ENCODE measurements at regions not wholly inside any gene's neighbourhood (a gene's known extent, or its start where the extent isn't known, plus 50 kb on each side); places are given as distances from the start of the nearest gene placed in this dataset.

DNA sequence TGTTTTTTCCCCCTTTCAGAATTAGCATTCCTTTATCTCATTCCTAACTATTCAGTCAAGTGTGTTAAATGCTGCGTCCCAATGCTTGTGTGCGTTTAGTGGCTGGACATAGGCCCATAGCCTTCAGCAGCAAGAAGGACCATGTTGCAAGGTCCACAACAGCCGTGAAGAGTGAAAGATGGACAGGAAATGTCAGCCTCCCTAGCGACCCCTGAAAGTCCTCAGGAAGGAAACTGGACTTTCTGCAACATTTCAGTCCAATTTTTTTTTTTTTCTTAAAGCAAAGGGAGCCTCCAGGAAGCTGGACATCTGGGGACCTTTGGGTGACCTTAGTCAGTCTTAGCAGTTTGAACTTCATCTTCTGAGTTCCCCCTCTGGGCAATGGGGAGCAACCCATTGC is 550.7 kb upstream of the MGMT start:
- DNase-seq = no peak

DNA sequence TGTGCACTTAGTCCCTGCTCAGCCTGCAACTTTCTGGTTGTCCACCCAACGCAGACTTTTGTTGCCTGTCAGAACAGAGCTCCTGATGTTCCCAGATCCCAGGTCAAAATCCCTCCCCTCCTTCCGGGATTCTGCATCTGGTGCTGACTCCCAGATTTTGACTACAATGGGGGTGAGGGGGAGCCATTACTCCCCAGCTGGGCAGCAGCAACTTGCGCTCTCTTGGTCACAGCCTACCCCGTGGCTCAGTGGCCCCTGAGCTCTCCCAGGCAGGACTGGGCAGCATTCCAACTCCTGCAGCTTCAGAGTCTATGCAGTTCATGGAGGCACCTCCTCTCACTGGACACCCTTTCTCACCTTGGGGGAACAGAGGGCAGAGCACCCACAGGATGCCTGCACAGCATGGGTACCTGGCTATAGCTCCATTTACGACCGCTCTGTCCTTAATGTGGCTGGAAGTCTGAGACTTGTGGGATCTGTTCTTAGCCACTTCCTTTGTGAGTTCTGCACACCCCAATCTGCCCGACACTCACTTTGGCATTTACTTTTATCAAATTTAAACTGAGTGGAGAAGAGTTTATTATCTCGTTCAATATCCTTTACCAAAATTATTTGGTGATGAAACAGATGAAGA is 545.5 kb upstream of the MGMT start:
- no peak for DNase-seq

DNA sequence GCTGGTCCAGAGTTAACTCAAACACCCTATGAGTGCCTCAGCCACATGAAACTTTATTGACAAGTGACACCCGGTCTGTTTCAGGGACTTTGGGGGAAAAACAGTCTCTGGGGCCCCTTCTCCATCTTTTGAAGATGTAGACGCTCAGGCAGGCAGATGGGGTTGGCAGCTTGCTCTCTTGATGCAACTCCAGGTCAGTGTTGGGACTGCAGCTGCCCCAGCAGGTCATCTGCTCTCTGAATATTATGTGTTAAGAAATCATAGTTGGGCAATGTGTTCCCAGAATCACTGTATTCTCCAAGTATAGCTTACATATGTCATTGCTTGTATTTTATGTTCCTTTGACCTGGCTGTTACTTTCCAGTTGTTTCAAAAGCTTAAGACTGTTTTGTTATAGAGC is 544.9 kb upstream of the MGMT start:
- no peak for DNase-seq

DNA sequence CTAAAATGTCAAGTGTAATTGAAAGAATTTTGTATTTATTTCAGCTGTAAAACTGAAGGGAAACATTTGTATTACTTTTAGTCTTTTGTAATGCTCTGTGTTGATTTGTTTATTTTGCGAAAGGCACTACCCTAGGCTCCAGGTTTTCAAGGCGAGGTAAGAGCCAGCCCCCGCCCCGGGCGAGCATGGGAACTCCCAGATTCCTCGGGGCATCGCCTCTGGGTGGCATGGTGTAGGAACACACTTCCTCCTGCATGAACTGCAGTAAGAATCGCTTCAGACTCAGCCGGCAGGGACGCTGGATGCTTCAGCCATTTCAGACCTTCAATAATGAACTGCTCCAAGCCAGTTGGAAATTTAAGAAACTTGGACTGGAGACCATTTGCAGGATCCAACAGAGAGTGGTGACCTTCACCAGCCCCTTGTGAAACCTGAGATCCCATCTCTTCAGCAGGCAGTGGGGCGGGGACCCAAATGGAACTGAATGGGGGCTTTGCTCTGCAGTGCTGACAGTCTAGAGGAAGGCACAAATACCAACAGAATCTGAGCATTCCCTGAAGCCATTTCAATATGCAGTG is 544.3 kb upstream of the MGMT start:
- DNase-seq = no peak

DNA sequence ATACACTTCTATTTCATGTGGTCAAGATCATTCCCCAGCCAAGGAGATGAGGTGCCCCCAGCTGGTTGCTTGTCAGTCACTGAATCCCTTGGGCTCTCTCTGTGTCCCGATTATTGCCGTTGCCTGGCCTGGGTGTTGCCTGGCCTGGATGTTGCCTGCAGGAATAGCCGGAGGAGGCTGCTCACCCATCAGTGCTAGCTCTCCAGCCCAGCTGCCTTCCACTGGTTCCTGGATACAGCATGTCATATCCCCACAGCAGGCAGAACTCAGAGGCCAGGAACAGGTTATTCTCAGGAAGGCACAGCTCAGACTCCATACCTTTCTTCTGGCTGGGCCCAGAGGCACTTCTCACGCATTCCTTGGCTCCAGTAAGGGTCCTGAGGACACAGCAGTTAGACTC is 542.1 kb upstream of the MGMT start:
- DNase-seq = no peak

DNA sequence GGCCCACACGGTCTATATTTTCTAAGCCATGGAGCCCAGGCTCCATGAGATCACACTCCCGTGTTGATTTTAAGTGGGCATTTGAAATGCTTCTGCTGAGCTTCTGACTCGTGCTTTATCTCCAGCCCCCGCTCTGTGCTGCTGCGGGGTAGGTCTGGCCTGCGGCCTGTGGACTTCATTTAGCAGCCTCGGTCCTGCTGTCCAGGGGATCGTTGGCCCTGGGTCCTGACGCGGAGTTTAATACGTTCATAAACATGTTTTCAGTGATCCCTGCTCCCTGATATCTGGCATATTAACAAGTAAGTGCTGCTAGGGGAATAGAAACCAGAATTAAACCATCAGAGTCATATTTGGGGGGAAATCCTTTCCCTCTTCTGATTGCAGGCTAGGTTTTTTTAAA is 540.3 kb upstream of the MGMT start:
- no peak for DNase-seq

DNA sequence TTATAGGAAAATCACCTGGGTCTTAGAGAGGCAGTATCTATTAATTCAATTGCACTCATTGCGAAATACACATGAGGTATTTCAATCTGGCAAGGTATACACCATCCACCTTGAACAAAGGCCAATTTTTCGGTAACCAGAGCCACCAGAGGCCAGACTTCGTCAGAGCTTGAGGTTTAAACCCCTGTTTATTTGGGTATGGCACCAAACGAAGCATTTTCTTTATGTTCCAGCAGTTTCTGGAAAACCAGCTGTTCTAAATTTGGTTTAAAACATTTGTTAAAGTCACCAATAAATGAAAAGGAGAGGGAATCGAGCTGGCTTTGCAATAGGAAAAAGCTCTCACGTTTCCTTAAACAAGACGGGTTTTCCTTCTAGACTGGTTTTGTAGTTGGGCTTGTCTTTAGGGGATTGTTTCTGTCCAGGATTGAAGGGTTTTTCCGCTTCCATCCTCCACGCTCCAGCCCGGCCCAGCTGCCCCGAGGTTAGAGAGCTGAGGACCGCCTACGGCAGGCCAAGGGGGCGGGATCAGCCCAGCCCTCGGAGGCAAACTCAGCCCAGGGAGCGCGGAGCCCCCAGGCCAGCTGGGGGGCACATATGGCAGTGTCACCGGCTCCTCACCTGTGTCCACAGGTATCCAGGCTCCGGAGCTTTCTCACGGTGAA is 539.4 kb upstream of the MGMT start:
- no peak for DNase-seq

DNA sequence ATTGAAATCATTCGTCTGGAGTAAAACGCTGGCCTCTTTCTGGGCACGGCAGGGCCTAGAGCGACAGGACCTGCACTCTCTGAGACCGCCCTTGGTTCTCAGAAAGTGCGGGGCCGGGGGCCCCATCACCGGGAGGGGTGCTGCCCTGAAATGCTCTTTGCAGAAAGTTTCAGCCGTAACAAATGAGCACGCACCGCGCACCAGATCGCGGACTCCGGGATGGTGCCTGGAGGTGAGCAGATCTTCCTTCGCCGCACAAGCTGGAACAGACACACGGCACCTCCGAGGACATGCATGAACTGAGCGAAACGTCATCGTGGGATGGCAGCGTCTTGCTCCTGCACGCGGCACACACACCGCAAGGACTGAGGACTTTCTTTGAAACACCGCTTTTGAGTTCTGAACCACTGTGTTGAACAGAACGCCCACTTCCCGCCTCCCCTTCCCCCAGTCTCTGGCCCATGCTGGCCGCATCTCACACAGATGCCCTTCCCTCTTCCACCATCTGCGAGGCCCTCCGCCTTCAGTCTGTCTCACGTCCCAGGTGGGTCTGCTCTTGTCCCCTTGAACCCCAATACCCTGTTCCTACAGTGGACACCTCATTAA is 538.7 kb upstream of the MGMT start:
- DNase-seq = no peak

DNA sequence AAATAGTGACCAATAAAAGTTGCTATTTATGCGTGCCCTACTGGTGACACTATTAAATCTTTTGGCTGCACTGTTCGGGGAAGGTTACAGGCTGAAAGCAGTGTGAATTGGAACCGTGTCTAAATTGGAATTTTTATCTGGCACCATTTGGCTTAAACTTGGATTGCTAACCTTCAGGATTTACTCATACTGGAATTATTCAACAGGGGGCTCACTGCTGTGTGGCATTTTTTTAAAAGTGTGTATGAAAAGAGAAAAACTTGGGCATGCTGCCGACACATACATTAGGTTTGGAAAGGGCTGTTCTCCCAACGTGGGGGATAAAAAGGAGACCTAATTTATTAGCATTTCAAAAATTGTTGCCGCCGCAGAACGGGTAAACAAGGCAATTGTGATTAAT is 537.9 kb upstream of the MGMT start:
- DNase-seq = no peak

DNA sequence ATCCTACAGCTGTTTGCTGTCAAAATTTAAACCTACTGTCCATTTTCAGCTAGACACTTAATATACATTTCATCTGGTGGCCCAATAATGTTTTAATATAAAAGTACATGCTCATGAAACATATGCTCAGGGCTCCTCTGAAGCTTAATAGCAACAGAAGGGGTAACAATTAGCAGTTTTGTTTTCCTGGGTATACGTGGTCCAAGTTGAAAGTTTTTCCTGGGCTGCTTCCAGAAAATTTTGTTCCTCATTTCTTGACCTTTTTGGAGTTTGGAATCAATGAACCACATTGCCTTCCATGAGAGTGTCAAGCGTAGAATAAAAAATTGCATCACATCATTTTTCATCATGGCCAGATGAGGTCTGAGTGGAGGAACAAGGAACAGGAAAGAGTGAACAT is 537.3 kb upstream of the MGMT start:
- DNase-seq = no peak

DNA sequence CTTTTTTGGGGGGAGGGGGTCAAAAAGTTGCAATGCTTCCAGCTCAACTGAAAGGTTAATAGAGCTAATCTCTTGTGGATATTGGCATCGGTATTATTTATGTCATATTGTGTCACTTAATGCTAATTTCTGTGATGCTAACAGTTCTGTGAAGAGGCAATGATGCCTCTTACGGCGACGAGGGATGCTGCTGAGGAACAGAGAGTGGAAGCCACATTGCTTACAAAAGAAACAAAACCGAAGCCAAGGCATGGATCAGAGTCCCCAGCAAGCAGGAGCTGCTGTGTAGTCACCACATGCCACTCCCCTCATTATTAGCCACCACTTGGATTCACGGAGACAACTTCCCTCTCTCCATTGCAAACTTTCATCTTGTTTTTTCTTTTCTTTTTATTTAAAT is 536.5 kb upstream of the MGMT start:
- no peak for DNase-seq

DNA sequence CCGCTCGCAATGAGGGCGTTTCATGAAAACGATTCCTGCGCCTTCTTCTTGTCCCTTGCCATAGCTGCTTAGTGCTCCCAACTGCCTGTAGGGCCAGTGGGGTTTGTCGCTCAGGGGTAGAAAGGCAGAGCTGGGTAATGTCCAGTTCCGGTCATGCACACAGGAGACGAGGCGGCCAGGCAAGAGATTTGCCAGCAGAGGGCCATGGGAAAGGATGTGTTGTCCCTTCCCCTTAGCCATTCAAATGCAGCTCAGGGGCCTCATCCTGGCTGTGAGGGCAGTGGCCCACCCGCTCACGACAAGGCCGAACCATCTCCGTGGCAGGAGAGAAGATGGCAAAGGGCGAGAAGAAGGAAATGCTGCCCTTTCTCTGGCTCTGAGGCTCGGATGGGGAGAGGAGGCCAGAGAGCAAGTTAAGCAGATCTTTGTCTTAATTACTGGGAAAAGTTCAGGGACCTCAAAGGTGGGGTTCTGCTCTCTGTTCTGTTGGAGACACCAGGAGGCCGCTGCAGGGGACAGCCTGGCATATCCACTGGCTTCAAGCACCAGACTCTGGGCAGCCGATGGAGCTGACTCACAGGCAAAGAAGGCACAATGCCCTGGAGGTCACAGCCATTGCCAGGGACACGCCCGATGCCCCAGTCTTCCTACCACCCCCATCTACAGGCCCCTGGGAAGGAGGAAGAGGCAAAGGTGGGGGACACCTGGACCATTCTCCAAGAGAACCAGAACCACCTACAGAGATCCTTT is 534.8 kb upstream of the MGMT start:
- no peak for DNase-seq

DNA sequence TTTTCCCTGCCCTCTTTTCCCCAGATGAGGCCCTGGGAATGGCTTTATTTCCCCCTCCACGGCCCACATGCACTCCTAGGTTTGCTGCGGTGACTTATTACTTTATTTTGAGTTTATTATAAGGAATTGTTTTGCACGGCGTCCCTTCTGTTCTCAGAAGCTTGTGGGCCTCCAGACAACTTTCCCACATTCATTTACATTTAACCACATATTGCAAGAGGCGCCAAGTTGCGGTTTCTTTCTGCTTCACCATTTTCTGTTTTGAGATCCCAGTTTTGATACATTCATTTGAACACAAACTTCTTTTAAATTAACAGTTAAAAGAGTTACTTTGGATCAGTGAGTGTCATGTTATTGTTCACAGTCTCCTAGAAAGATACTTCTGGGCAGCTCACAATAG is 532.5 kb upstream of the MGMT start:
- DNase-seq = no peak

DNA sequence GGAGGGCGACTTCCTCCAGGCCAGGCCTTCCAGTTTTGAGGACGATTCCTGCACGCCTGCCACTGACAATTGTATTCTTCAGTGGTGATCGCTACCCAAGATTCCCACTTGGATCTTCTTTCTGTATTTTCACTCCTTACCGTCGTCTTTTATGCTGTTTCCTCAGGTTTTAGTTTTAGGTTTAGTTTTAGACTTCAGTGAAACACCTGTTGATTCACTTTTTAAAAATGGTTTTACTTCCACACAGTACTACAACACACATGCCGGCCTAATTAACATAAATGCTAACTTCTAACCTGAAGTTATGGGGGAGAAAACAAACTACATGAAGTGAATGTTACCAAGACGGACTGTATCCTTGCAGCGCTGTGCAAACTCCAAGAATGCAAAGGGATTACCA is 530.6 kb upstream of the MGMT start:
- DNase-seq = no peak

DNA sequence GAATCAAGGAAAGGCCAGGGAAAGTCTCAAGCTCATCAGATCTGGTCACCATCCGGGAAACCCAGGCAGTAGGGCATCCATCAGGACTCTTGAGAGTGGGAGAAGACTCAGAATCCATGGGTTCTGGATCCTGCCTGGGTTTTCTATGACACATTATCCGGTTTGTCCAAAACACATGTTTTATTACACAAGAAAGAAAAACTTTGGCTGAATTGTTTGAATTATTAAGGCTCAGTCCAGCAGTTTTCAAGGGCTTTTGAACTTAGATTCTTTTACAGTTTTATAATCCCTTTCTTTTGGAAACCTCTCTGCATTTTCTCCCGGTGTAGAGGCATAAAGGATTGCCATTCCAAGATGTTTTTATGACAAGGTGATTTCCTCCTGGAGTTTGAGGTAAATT is 528.5 kb upstream of the MGMT start:
- DNase-seq = no peak

DNA sequence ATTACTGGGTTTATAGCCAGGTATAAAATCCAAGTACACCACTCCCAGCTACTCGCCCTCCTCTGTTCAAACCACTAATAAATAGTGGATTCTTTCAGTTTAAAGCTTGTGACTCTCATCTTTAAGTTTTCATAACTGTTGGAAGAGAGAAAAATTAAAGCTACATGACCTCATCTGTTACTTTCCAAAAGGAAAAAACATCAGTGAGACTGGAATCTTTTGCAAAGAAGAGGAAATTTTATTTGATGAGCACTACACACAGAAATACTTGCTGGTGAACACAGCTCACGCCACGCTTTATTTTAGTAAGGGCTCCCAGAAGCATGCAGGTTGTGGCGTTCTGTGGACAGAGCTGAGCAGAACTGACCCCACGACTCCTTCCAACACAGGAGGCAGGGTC is 527.0 kb upstream of the MGMT start:
- DNase-seq = no peak

DNA sequence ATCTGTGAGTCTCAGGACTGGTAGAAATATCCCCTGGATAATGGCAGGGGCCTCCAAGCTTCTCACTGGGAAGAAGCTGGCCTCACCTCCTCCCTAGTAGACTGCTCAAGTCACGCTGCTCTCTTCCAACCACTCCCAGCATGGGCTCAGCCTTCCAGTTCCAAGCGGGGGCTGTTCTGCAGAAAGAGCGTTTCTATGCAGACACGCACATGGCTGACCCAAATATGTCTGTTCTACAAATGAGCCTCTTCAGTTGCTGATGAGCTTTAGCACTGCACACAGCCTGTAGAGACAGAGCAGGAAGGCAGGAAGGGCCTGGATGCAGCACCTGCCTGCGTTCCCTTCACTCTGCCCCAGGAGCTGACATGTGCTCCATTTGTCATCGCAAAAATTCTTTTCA is 523.9 kb upstream of the MGMT start:
- no peak for DNase-seq

DNA sequence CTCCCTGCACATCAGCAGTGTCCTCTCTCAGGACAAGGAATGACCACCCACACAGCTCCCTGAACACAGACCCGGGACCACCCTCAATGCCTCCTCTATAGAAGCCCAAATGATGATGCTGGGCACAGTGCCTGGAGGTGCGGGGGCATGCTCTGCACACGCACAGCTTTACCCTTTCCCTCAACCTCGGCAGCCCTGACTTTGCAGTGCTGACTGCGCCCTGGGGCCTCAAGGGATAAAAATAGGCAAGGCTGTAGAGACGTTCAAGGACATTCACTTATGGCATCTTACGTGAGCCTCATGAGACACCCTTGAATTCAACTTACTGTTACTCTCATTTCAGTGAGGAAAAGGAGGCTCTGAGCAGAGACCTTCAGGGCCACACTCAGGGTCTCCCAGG is 521.6 kb upstream of the MGMT start:
- DNase-seq = no peak

DNA sequence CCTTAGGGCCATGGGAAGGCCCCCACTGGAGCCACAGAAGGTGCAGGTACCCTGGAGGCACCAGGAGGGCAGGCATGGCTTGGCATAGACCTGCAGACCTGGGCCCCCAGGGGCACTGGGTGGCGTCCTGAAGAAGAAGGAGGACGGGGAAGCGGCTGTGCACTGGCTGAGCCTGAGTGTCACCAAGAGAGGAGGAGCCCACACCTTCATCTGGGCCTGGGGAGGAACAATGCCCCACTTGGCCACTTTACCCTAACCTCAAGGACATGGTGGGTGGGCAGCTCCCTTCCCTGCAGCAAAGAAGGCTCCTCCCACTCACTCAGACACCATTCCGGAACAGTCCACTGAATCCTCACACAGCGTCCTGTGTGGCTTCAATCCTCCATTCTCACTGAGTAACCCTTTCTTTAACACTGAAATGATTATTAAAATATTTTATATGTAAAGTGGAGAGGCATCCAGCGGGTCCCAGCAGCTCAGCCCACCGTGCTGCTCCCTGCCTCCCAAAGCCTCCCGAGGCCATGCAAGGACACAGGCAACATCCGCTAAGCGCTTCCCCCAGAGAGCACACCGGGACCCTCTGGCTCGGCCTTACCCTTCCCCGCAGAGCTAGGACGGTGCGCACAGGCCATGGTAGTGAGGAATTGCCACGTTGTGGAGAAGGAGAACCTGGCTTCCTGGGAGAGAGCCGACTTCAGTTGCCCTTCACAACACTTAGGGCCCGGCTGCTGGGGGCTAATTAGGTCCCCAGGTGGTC is 516.7 kb upstream of the MGMT start:
- DNase-seq = no peak

DNA sequence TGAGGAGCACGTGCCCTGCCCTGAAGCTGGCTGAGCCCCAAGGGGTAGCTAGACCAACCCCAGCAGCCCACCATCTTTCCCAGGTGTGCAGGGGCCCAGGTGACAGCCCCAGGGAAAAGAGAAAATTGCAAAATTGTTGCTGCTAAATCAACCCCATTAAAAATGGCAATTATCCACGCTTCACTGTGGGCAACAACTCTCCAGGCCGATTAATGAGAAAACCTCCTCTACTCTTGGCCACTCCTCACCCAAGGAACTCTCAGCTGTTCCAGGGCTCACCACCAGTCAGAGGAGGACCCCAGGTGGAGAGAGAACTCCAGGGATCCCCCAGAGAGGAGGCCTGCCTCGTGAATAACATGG is 516.1 kb upstream of the MGMT start:
- no peak for DNase-seq

DNA sequence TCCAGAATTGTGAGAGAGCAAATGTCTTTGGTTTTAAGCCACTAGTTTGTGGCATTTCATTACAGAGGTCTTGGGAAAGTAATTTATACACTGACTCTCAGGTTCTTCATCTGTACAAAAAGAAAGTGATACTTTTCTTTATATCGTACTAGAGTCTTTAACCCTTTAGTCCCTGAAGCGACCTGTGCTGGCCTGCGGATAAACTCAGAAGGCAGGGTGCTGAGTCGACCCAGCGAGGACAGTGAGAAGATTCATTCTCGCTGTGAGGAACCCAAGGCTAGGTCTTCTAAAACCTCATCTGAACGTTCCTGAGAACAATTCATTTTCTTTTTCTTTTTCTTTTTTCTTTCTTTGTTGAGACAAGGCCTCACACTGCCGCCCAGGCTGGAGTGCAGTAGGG is 514.2 kb upstream of the MGMT start:
- DNase-seq = no peak

DNA sequence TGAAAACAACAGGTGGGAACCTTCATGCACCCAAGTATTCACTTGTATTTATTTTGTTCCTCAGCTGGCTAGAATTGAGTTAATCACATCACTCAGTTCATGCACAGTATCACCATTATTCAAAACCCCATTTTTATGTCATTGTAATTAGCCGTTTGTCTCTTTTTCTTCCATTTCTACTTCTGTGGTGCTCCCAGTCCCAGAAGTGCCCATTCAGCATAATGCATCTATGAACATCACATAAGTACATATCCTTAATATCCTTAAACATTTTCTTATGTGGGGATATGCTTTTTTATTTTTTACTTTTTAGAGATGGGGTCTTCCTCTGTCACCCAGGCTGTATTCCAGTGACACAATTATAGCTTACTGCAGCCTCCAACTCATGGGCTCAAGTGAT is 510.9 kb upstream of the MGMT start:
- DNase-seq = no peak

DNA sequence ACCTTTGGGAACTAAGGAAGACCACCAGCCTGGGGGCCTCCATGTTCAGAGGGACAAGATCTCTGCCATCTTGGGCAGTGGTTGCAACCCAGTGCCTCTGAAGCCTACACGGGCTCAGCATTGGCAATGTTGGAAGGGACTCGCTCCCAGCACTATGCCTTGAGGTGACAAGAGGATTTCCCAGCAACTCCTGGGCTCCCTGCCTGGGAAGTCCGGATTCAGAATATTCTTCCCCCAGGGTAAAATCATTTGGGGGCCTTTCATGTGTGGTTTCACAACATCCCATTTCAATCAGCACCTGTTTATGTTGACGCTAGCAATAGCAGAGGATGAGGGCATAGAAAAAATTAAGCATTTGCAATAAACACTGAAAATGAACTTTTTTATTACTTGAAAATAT is 509.8 kb upstream of the MGMT start:
- no peak for DNase-seq
